ENCODE measurements at regions not wholly inside any gene's neighbourhood (a gene's known extent, or its start where the extent isn't known, plus 50 kb on each side); places are given as distances from the start of the nearest gene placed in this dataset.

- Histone ChIP-seq H3K79me1 (ENCODE audit: low read depth, low read length) (peaks cover 2% of the 10 kb centered on the region; the same call in 1 of the 2 replicates), H2BK20ac (ENCODE audit: low read length) (no peak overlapping the region), H4K91ac (replicated peaks; ENCODE audit: insufficient read length, low read length) (no peak overlapping the region), H3K4me1 (replicated peaks in 1 of 4; ENCODE audit: control insufficient read depth in 3 of 4, insufficient read depth in 4 of 4, low read length in 3 of 4) (no peaks in the 10 kb centered on the region), H4K20me1 (replicated peaks in 1 of 2; ENCODE audit: control insufficient read depth in 1 of 2, insufficient read depth in 2 of 2, low read length in 2 of 2) (peaks cover 0 to 10% of the 10 kb centered on the region in 2 experiments), H2BK12ac (ENCODE audit: low read depth, low read length) (no peak overlapping the region), H3K4me3 (ENCODE audit: extremely low read depth in 1 of 4, insufficient read depth in 2 of 4, low read depth in 3 of 4, low read length in 4 of 4) (no peak overlapping the region), H3K56ac (replicated peaks; ENCODE audit: insufficient read length, low read depth, low read length) (peak overlapping the region; percentile 99), H3K9me3 (ENCODE audit: insufficient read depth in 2 of 2, low read depth in 1 of 2, low read length in 1 of 2) (peaks cover 2 to 10% of the 10 kb centered on the region in 2 experiments; a peak in 2 of 4 replicates), H2BK120ac (replicated peaks; ENCODE audit: low read depth, low read length) (no peak overlapping the region), H3K79me2 (ENCODE audit: control insufficient read depth in 1 of 2, insufficient read depth in 2 of 2, low read length in 2 of 2) (no peaks in the 10 kb centered on the region), H3K27ac (ENCODE audit: low read depth, low read length) (no peak overlapping the region), H3K18ac (ENCODE audit: extremely low read depth, low read length) (no peak overlapping the region), H3K27me3 (replicated peaks in 1 of 4; ENCODE audit: control insufficient read depth in 3 of 4, extremely low read depth in 1 of 4, insufficient read depth in 3 of 4, low read length in 3 of 4) (no peaks in the 10 kb centered on the region), H3K9ac (replicated peaks in 1 of 4; ENCODE audit: extremely low read depth in 1 of 4, low read depth in 3 of 4, low read length in 3 of 4) (no peak overlapping the region), H4K8ac (ENCODE audit: extremely low read depth, insufficient read depth, low read length) (no peak overlapping the region), H3K23me2 (ENCODE audit: low read depth, low read length) (peaks cover 11% of the 10 kb centered on the region), H4K5ac (ENCODE audit: insufficient read length, low read depth, low read length) (no peak overlapping the region), H3K4me2 (ENCODE audit: insufficient read depth in 1 of 2, low read depth in 2 of 2, low read length in 2 of 2) (no peak overlapping the region), H2BK15ac (ENCODE audit: low read length) (no peak overlapping the region), H3K23ac (ENCODE audit: insufficient read length) (no peak overlapping the region), H3K4ac (replicated peaks; ENCODE audit: insufficient read length, low read depth, low read length) (peak overlapping the region; percentile 45), H3K36me3 (ENCODE audit: control insufficient read depth in 2 of 4, insufficient read depth in 4 of 4, low read length in 3 of 4) (no peaks in the 10 kb centered on the region; a peak in 1 of 8 replicates), H2AFZ (ENCODE audit: low read length) (no peak overlapping the region), H2AK5ac (ENCODE audit: low read depth, low read length) (no peak overlapping the region), H2BK5ac (ENCODE audit: low read depth, low read length) (no peak overlapping the region), H3K14ac (ENCODE audit: insufficient read length) (no peak overlapping the region)
- ChIA-PET CTCF (ENCODE audit: partially characterized antibody) (interaction anchor here (0.7 kb wide), 1 partner anchor 605 kb away, joined by 3 read pairs; no protein-coding TSS in a partner anchor), POLR2A (ENCODE audit: partially characterized antibody) (no interaction called here)
- WGBS, 2 experiments (ENCODE audit: extremely low coverage in 1 of 2, insufficient coverage in 1 of 2, insufficient read length in 1 of 2, insufficient replicate concordance in 2 of 2, low coverage in 1 of 2, low lambda C conversion rate in 2 of 2, missing lambda C conversion rate in 1 of 2), result 82% methylated on average over 14 of the region's 14 CpGs; no CpG with 5 or more reads in 1 of the 2 experiments
- DNase-seq (ENCODE audit: low read depth in 1 of 2, low spot score in 2 of 2), result no peak
- FAIRE-seq, result peak; percentile 24
- no peak for TF ChIP-seq USF2 (IDR thresholded peaks at IDR 0.05; ENCODE audit: low read length)
- TF ChIP-seq JUND (IDR thresholded peaks at IDR 0.05; ENCODE audit: low read length), result no peak
- no peak for TF ChIP-seq TEAD4 (IDR thresholded peaks at IDR 0.05; ENCODE audit: low read depth, low read length)
- TF ChIP-seq NRF1 (IDR thresholded peaks at IDR 0.05; ENCODE audit: low read depth, low read length), result no peak
- TF ChIP-seq RBBP5 (IDR thresholded peaks at IDR 0.05; ENCODE audit: borderline replicate concordance, low read depth, low read length), result no peak
- TF ChIP-seq MAFK (IDR thresholded peaks at IDR 0.05; ENCODE audit: low read depth, low read length), result no peak
- no peak for TF ChIP-seq TAF1 (IDR thresholded peaks at IDR 0.05; ENCODE audit: low read depth, low read length)
- no peak for TF ChIP-seq ASH2L (IDR thresholded peaks at IDR 0.05; ENCODE audit: low read length)
Observed at GRCh38 chr2:3046170-3046865, 331.3 kb downstream of the EIPR1 start.

Data from H1 (cell line).